DLD1 (cell line): ENCODE measurements at regions not wholly inside any gene's neighbourhood (a gene's known extent, or its start where the extent isn't known, plus 50 kb on each side); places are given as distances from the start of the nearest gene placed in this dataset.

Source experiments
- in situ Hi-C: cut with HindIII; loops from 2 replicates; pipeline ENCODE4 v1.10.0; 2017; ENCODE audit warnings: low sequenced_read_pairs

GRCh38 chr2:196563876-196564275 is 75.6 kb upstream of the CCDC150 start:
- in situ Hi-C loops = no loop called here

- in situ Hi-C loops = no loop called here
Measured at GRCh38 chr2:196565106-196565765, 74.3 kb upstream of the CCDC150 start.

- in situ Hi-C loops = no loop called here
Measured at GRCh38 chr2:196565982-196566381, 73.5 kb upstream of the CCDC150 start.

- in situ Hi-C loops = no loop called here
Measured at GRCh38 chr2:196566961-196567666, 72.4 kb upstream of the CCDC150 start.

GRCh38 chr2:196568506-196568905 is 71.0 kb upstream of the CCDC150 start:
- in situ Hi-C loops = no loop called here

GRCh38 chr2:196584903-196585302 is 54.6 kb upstream of the CCDC150 start:
- in situ Hi-C loops = no loop called here

- in situ Hi-C loops = no loop called here
Measured at GRCh38 chr2:196586511-196586991, 53.0 kb upstream of the CCDC150 start.

GRCh38 chr2:196587056-196587455 is 52.5 kb upstream of the CCDC150 start:
- in situ Hi-C loops = no loop called here

GRCh38 chr2:196587739-196588138 is 51.8 kb upstream of the CCDC150 start:
- in situ Hi-C loops = no loop called here

GRCh38 chr2:196589419-196589818 is 50.1 kb upstream of the CCDC150 start:
- in situ Hi-C loops = no loop called here
